HEK293 (cell line): ENCODE measurements at regions not wholly inside any gene's neighbourhood (a gene's known extent, or its start where the extent isn't known, plus 50 kb on each side); places are given as distances from the start of the nearest gene placed in this dataset.

Source experiments
- GFI1B ChIP-seq: fragments of 450-650 bp; formaldehyde crosslinking; IDR thresholded peaks from 2 replicates; pipeline ENCODE4 v1.5.1; 2016; ENCODE audit warnings: missing biosample characterization, missing genetic modification characterization
- KLF1 ChIP-seq: fragments of 450-650 bp; formaldehyde crosslinking; IDR thresholded peaks from 2 replicates; pipeline ENCODE4 v1.5.1; 2016; ENCODE audit warnings: missing biosample characterization, missing genetic modification characterization
- KLF17 ChIP-seq: fragments of 450-650 bp; formaldehyde crosslinking; IDR thresholded peaks from 2 replicates; pipeline ENCODE4 v1.5.1; 2016; ENCODE audit warnings: missing biosample characterization, missing genetic modification characterization
- KLF9 ChIP-seq: fragments of 450-650 bp; formaldehyde crosslinking; IDR thresholded peaks from 2 replicates; pipeline ENCODE4 v1.5.1; 2016; ENCODE audit warnings: missing biosample characterization, missing genetic modification characterization, low read depth
- MEIS1 ChIP-seq: sonication (generic); formaldehyde crosslinking; IDR thresholded peaks from 2 replicates; pipeline ENCODE4 v1.8.1; 2022; ENCODE audit warnings: missing genetic modification reagents, mild to moderate bottlenecking, borderline replicate concordance
- PRDM6 ChIP-seq: fragments of 450-650 bp; formaldehyde crosslinking; IDR thresholded peaks from 2 replicates; pipeline ENCODE4 v1.5.1; 2017; ENCODE audit warnings: missing biosample characterization, missing genetic modification characterization
- REPIN1 ChIP-seq: fragments of 450-650 bp; formaldehyde crosslinking; IDR thresholded peaks from 2 replicates; pipeline ENCODE4 v1.5.1; 2017; ENCODE audit warnings: missing biosample characterization, missing genetic modification characterization, low read depth
- REST ChIP-seq: fragments of 450-650 bp; formaldehyde crosslinking; IDR thresholded peaks from 2 replicates; pipeline ENCODE4 v1.5.1; 2016; ENCODE audit warnings: missing biosample characterization, missing genetic modification characterization
- SCRT2 ChIP-seq: fragments of 450-650 bp; formaldehyde crosslinking; IDR thresholded peaks from 2 replicates; pipeline ENCODE4 v1.5.1; 2016; ENCODE audit warnings: missing biosample characterization, missing genetic modification characterization
- ZBTB1 ChIP-seq: fragments of 450-650 bp; formaldehyde crosslinking; IDR thresholded peaks from 2 replicates; pipeline ENCODE4 v1.5.1; 2016; ENCODE audit warnings: missing biosample characterization, missing genetic modification characterization
- ZBTB17 ChIP-seq: fragments of 450-650 bp; formaldehyde crosslinking; IDR thresholded peaks from 2 replicates; pipeline ENCODE4 v1.5.1; 2016; ENCODE audit warnings: missing biosample characterization, missing genetic modification characterization
- ZBTB49 ChIP-seq: fragments of 450-650 bp; formaldehyde crosslinking; IDR thresholded peaks from 2 replicates; pipeline ENCODE4 v1.5.1; 2016; ENCODE audit warnings: missing biosample characterization, missing genetic modification characterization, low read depth
- ZBTB7A ChIP-seq: fragments of 450-650 bp; formaldehyde crosslinking; IDR thresholded peaks from 2 replicates; pipeline ENCODE4 v1.5.1; 2016; ENCODE audit warnings: low read depth, missing biosample characterization, missing genetic modification characterization
- ZFP37 ChIP-seq: fragments of 450-650 bp; formaldehyde crosslinking; IDR thresholded peaks from 2 replicates; pipeline ENCODE4 v1.5.1; 2016; ENCODE audit warnings: missing biosample characterization, missing genetic modification characterization
- ZNF121 ChIP-seq: fragments of 450-650 bp; formaldehyde crosslinking; IDR thresholded peaks from 2 replicates; pipeline ENCODE4 v1.5.1; 2016; ENCODE audit warnings: missing biosample characterization, missing genetic modification characterization
- ZNF133 ChIP-seq: fragments of 450-650 bp; formaldehyde crosslinking; IDR thresholded peaks from 2 replicates; pipeline ENCODE4 v1.5.1; 2016; ENCODE audit warnings: missing biosample characterization, missing genetic modification characterization
- ZNF248 ChIP-seq: fragments of 450-650 bp; formaldehyde crosslinking; IDR thresholded peaks from 2 replicates; pipeline ENCODE4 v1.5.1; 2017; ENCODE audit warnings: missing biosample characterization, missing genetic modification characterization
- ZNF501 ChIP-seq: fragments of 450-650 bp; formaldehyde crosslinking; IDR thresholded peaks from 2 replicates; pipeline ENCODE4 v1.5.1; 2016; ENCODE audit warnings: missing biosample characterization, missing genetic modification characterization
- ZNF561 ChIP-seq: fragments of 450-650 bp; IDR thresholded peaks from 2 replicates; pipeline ENCODE4 v1.5.1; 2018; ENCODE audit warnings: missing biosample characterization, missing genetic modification characterization, borderline replicate concordance
- ZNF600 ChIP-seq: fragments of 450-650 bp; formaldehyde crosslinking; IDR thresholded peaks from 2 replicates; pipeline ENCODE4 v1.5.1; 2016; ENCODE audit warnings: missing biosample characterization, missing genetic modification characterization
- ZNF610 ChIP-seq: fragments of 450-650 bp; formaldehyde crosslinking; IDR thresholded peaks from 2 replicates; pipeline ENCODE4 v1.5.1; 2016; ENCODE audit warnings: missing biosample characterization, missing genetic modification characterization, borderline replicate concordance
- ZNF624 ChIP-seq: fragments of 450-650 bp; formaldehyde crosslinking; IDR thresholded peaks from 2 replicates; pipeline ENCODE4 v1.5.1; 2017; ENCODE audit warnings: missing biosample characterization, missing genetic modification characterization
- ZNF692 ChIP-seq: fragments of 450-650 bp; formaldehyde crosslinking; IDR thresholded peaks from 2 replicates; pipeline ENCODE4 v1.5.1; 2016; ENCODE audit warnings: missing biosample characterization, missing genetic modification characterization
- ZNF701 ChIP-seq: fragments of 450-650 bp; formaldehyde crosslinking; IDR thresholded peaks from 2 replicates; pipeline ENCODE4 v1.5.1; 2016; ENCODE audit warnings: missing biosample characterization, missing genetic modification characterization
- ZNF768 ChIP-seq: fragments of 450-650 bp; formaldehyde crosslinking; IDR thresholded peaks from 2 replicates; pipeline ENCODE4 v1.5.1; 2018; ENCODE audit warnings: missing biosample characterization, mild to moderate bottlenecking, missing genetic modification characterization
- ZNF776 ChIP-seq: fragments of 450-650 bp; formaldehyde crosslinking; IDR thresholded peaks from 2 replicates; pipeline ENCODE4 v1.5.0; 2017; ENCODE audit warnings: missing biosample characterization, missing genetic modification characterization, borderline replicate concordance
- ZNF777 ChIP-seq: fragments of 450-650 bp; formaldehyde crosslinking; IDR thresholded peaks from 2 replicates; pipeline ENCODE4 v1.5.1; 2017; ENCODE audit warnings: missing biosample characterization, missing genetic modification characterization, borderline replicate concordance
- ZNF792 ChIP-seq: fragments of 450-650 bp; formaldehyde crosslinking; IDR thresholded peaks from 2 replicates; pipeline ENCODE4 v1.5.1; 2016; ENCODE audit warnings: missing biosample characterization, missing genetic modification characterization

GRCh38 chr6:27684264-27685211 lies 211.6 kb upstream of the ZNF184 start (continued):
- TF ChIP-seq REST (tag by site-specific recombination): no peak
- no peak for TF ChIP-seq ZBTB49 (tag by site-specific recombination)
- no peak for TF ChIP-seq ZNF610 (tag by site-specific recombination)
- peak; percentile 86; the same call in 1 of the 2 replicates for TF ChIP-seq ZFP37 (tag by site-specific recombination)
- peak; percentile 87 for TF ChIP-seq SCRT2 (tag by site-specific recombination)
- TF ChIP-seq ZBTB1 (tag by site-specific recombination): no peak
- peak; percentile 95 for TF ChIP-seq ZBTB17 (tag by site-specific recombination)
- no peak for TF ChIP-seq ZNF624
- no peak for TF ChIP-seq ZNF768 (tag by site-specific recombination)
- peak; percentile 56; the same call in 1 of the 2 replicates for TF ChIP-seq ZNF692 (tag by site-specific recombination)
- TF ChIP-seq ZNF777 (tag by site-specific recombination): no peak
- TF ChIP-seq ZNF776 (tag by site-specific recombination): no peak
- peak; percentile 63; the same call in 1 of the 2 replicates for TF ChIP-seq KLF17
- TF ChIP-seq ZNF501 (tag by site-specific recombination): peak; percentile 96
- 0 out of 2 replicates have a peak, but pooled peaks have one; percentile 11 for TF ChIP-seq REPIN1 (tag by site-specific recombination)
- peak; percentile 86 for TF ChIP-seq ZNF561 (tag by site-specific recombination)
- TF ChIP-seq KLF1 (tag by site-specific recombination): no peak
- no peak for TF ChIP-seq KLF9 (tag by site-specific recombination)
- no peak for TF ChIP-seq ZBTB7A (tag by site-specific recombination)
- TF ChIP-seq MEIS1 (CRISPR knock-in tag): no peak
- TF ChIP-seq GFI1B (tag by site-specific recombination): no peak
- no peak for TF ChIP-seq ZNF701 (tag by site-specific recombination)
- no peak for TF ChIP-seq ZNF133 (tag by site-specific recombination)
- TF ChIP-seq PRDM6 (tag by site-specific recombination): peak; percentile 93
- no peak for TF ChIP-seq ZNF792 (tag by site-specific recombination)
- TF ChIP-seq ZNF248 (tag by site-specific recombination): no peak
- no peak for TF ChIP-seq ZNF121
- peak; percentile 80; the same call in 1 of the 2 replicates for TF ChIP-seq ZNF600 (tag by site-specific recombination)
